H9 (cell line): ENCODE measurements at regions not wholly inside any gene's neighbourhood (a gene's known extent, or its start where the extent isn't known, plus 50 kb on each side); places are given as distances from the start of the nearest gene placed in this dataset.

Experiments
- DNase-seq: peaks from one replicate; pipeline ENCODE4 v3.0.0-alpha.2; 2017
- H2AFZ ChIP-seq: one replicate; pipeline ENCODE4 v1.6.1; 2013; ENCODE audit warnings: mild to moderate bottlenecking, low read length, control low read depth, moderate library complexity
- H2AK5ac ChIP-seq: 2 replicates; pipeline ENCODE4 v1.6.1; 2013; ENCODE audit warnings: low read length, control low read depth, mixed read lengths; ENCODE audit not compliant: insufficient read length
- H2BK120ac ChIP-seq: one replicate; pipeline ENCODE4 v1.6.1; 2013; ENCODE audit warnings: low read depth, mild to moderate bottlenecking, low read length, control low read depth, inconsistent platforms; ENCODE audit not compliant: poor library complexity, severe bottlenecking
- H2BK12ac ChIP-seq: 2 replicates; pipeline ENCODE4 v1.6.1; 2013; ENCODE audit warnings: low read length, control low read depth, mixed read lengths, low read depth; ENCODE audit not compliant: insufficient read length
- H2BK15ac ChIP-seq: 2 replicates; pipeline ENCODE4 v1.6.1; 2013; ENCODE audit warnings: low read depth, low read length, control low read depth
- H2BK20ac ChIP-seq: one replicate; pipeline ENCODE4 v1.6.1; 2013; ENCODE audit warnings: low read depth, mild to moderate bottlenecking, low read length, control low read depth, inconsistent platforms; ENCODE audit not compliant: poor library complexity, severe bottlenecking
- H2BK5ac ChIP-seq: 2 replicates; pipeline ENCODE4 v1.6.1; 2013; ENCODE audit warnings: low read length, control low read depth, mixed read lengths; ENCODE audit not compliant: insufficient read length
- H3K14ac ChIP-seq: 2 replicates; pipeline ENCODE4 v1.6.1; 2013; ENCODE audit warnings: low read length, control low read depth; ENCODE audit not compliant: insufficient read depth
- H3K18ac ChIP-seq: 2 replicates; pipeline ENCODE4 v1.6.1; 2013; ENCODE audit warnings: low read depth, mild to moderate bottlenecking, mixed read lengths, low read length, control low read depth; ENCODE audit not compliant: insufficient read length
- H3K23ac ChIP-seq: 2 replicates; pipeline ENCODE4 v1.6.1; 2013; ENCODE audit warnings: low read length, control low read depth, mixed read lengths, low read depth; ENCODE audit not compliant: insufficient read length
- H3K23me2 ChIP-seq: 2 replicates; pipeline ENCODE4 v1.6.1; 2013; ENCODE audit warnings: low read depth, mild to moderate bottlenecking, mixed read lengths, low read length, control low read depth; ENCODE audit not compliant: insufficient read length, poor library complexity, severe bottlenecking
- H3K27ac ChIP-seq: 2 replicates; pipeline ENCODE4 v1.5.1; 2013; ENCODE audit warnings: low read length, control low read depth, mixed read lengths, low read depth; ENCODE audit not compliant: insufficient read length
- H3K27me3 ChIP-seq: 2 replicates; pipeline ENCODE4 v1.6.1; 2013; ENCODE audit warnings: low read length, control low read depth, inconsistent platforms; ENCODE audit not compliant: insufficient read depth
- H3K4ac ChIP-seq: 2 replicates; pipeline ENCODE4 v1.6.1; 2013; ENCODE audit warnings: low read depth, mild to moderate bottlenecking, control low read depth, inconsistent platforms, low read length, moderate library complexity
- H3K4me1 ChIP-seq: 2 replicates; pipeline ENCODE4 v1.6.1; 2013; ENCODE audit warnings: low read length, control low read depth, inconsistent platforms; ENCODE audit not compliant: insufficient read depth
- H3K4me2 ChIP-seq: 2 replicates; pipeline ENCODE4 v1.6.1; 2013; ENCODE audit warnings: low read length, control low read depth, mixed read lengths; ENCODE audit not compliant: insufficient read length, insufficient read depth
- H3K56ac ChIP-seq: 2 replicates; pipeline ENCODE4 v1.6.1; 2013; ENCODE audit warnings: low read depth, mild to moderate bottlenecking, mixed read lengths, low read length, control low read depth; ENCODE audit not compliant: insufficient read length
- H3K79me1 ChIP-seq: 2 replicates; pipeline ENCODE4 v1.6.1; 2013; ENCODE audit warnings: low read depth, mild to moderate bottlenecking, moderate library complexity, low read length, control low read depth, inconsistent platforms; ENCODE audit not compliant: insufficient read depth, poor library complexity, severe bottlenecking
- H3K79me2 ChIP-seq: 2 replicates; pipeline ENCODE4 v1.6.1; 2013; ENCODE audit warnings: low read length, control low read depth, inconsistent platforms; ENCODE audit not compliant: insufficient read depth
- H3K9ac ChIP-seq: 2 replicates; pipeline ENCODE4 v1.6.1; 2013; ENCODE audit warnings: low read length, control low read depth, mixed read lengths; ENCODE audit not compliant: insufficient read length; ENCODE audit errors: extremely low read depth
- H3K9me3 ChIP-seq: one replicate; pipeline ENCODE4 v1.6.1; 2013; ENCODE audit warnings: low read depth, low read length, inconsistent platforms; ENCODE audit not compliant: control insufficient read depth
- H3T11ph ChIP-seq: one replicate; pipeline ENCODE4 v1.6.1; 2013; ENCODE audit warnings: mild to moderate bottlenecking, low read length, control low read depth, inconsistent platforms
- H4K20me1 ChIP-seq: one replicate; pipeline ENCODE4 v1.6.1; 2013; ENCODE audit not compliant: control insufficient read depth, insufficient read length, insufficient read depth
- H4K5ac ChIP-seq: 2 replicates; pipeline ENCODE4 v1.6.1; 2013; ENCODE audit warnings: low read depth, mild to moderate bottlenecking, mixed read lengths, low read length, control low read depth; ENCODE audit not compliant: insufficient read length
- H4K8ac ChIP-seq: replicated peaks from 2 replicates; pipeline ENCODE4 v1.6.1; 2013; ENCODE audit warnings: low read length, control low read depth, mixed read lengths, low read depth; ENCODE audit not compliant: insufficient read length
- H4K91ac ChIP-seq: 2 replicates; pipeline ENCODE4 v1.6.1; 2013; ENCODE audit warnings: low read depth, mild to moderate bottlenecking, moderate library complexity, mixed read lengths, low read length, control low read depth; ENCODE audit not compliant: insufficient read length
- H3K27ac Mint-ChIP-seq, 3 experiments: 2 replicates in 2 of 3; 3 replicates in 1 of 3; pipeline ENCODE4 v1.8.0; 2020 to 2021; ENCODE audit warnings: mixed read lengths in 3 of 3, mild to moderate bottlenecking in 1 of 3, moderate library complexity in 1 of 3
- H3K27me3 Mint-ChIP-seq: 2 replicates; pipeline ENCODE4 v1.8.0; 2021; ENCODE audit warnings: low read depth, mild to moderate bottlenecking, moderate library complexity, mixed read lengths
- H3K36me3 Mint-ChIP-seq, 3 experiments: 2 replicates in 2 of 3; 3 replicates in 1 of 3; pipeline ENCODE4 v1.8.0; 2020 to 2021; ENCODE audit warnings: low read depth in 3 of 3, mixed read lengths in 3 of 3; ENCODE audit not compliant: insufficient read depth in 1 of 3
- H3K4me1 Mint-ChIP-seq, 2 experiments: 2 replicates each; pipeline ENCODE4 v1.8.0; 2020; ENCODE audit warnings: mixed read lengths in 2 of 2
- H3K4me3 Mint-ChIP-seq, 2 experiments: 2 replicates in 1 of 2; 3 replicates in 1 of 2; pipeline ENCODE4 v1.8.0; 2020 to 2021; ENCODE audit warnings: mild to moderate bottlenecking in 2 of 2, mixed read lengths in 2 of 2, moderate library complexity in 1 of 2
- H3K9me3 Mint-ChIP-seq, 2 experiments: 2 replicates in 1 of 2; 3 replicates in 1 of 2; pipeline ENCODE4 v1.8.0; 2020; ENCODE audit warnings: mild to moderate bottlenecking in 2 of 2, mixed read lengths in 2 of 2, moderate library complexity in 1 of 2
- CTCF ChIP-seq: fragments of 200-600 bp; sonication (generic); conservative IDR thresholded peaks from 3 replicates; pipeline ENCODE4 v1.8.0; 2021; ENCODE audit warnings: antibody characterized with exemption, mild to moderate bottlenecking
- WGBS: extraction: QIAGEN DNeasy Blood & Tissue Kit; methylation state at CpG from one replicate; pipeline ENCODE4 v1.1.7; 2013; ENCODE audit warnings: missing lambda C conversion rate, low lambda C conversion rate, mixed read lengths; ENCODE audit not compliant: insufficient read length; ENCODE audit errors: extremely low coverage; 5-methylcytosine and 5-hydroxymethylcytosine counted together

DNA sequence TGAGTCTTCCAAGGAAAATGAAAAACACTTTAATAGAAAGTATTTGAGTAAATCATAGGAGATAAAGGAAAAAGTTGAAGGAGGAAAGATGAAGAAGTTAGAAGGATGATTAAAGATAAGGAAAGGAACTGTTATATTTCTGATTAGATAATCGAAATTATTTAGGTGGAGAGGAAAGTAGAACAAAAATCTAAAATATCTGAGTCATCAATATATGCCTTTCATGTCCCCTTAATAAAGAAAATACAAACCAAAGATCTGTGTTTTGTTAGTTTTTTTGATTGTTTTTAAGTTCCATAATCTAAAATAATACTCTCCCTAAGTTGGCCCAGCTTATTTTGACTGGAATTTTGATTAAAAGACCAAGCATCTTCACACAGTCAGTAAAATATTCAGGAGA is 412.9 kb upstream of the DDX18 start:
- WGBS: 100% methylated on average over 1 of the region's 1 CpG
- no peak overlapping the region for H3K27ac Mint-ChIP-seq
- no peaks in the 10 kb centered on the region for H3K4me1 ChIP-seq

More for the DNA sequence above, 412.9 kb upstream of the DDX18 start:
- H3K4me3 Mint-ChIP-seq: no peak overlapping the region
- Histone ChIP-seq H2AK5ac (no peak overlapping the region), H4K91ac (no peak overlapping the region), H2BK12ac (no peak overlapping the region), H3K18ac (no peak overlapping the region), H3K9ac (no peak overlapping the region), H4K20me1 (no peaks in the 10 kb centered on the region), H3K9me3 (no peaks in the 10 kb centered on the region), H3K27ac (no peak overlapping the region), H3K14ac (no peak overlapping the region), H3K23ac (no peak overlapping the region), H2BK5ac (no peak overlapping the region), H3K27me3 (no peaks in the 10 kb centered on the region), H3K4ac (no peak overlapping the region), H3K4me2 (no peak overlapping the region), H4K8ac (no peak overlapping the region), H2BK15ac (no peak overlapping the region), H3K79me1 (no peaks in the 10 kb centered on the region), H3K56ac (no peak overlapping the region), H2BK120ac (no peak overlapping the region), H2BK20ac (no peak overlapping the region), H3T11ph (no peak overlapping the region), H4K5ac (no peak overlapping the region), H2AFZ (no peak overlapping the region), H3K23me2 (no peaks in the 10 kb centered on the region), H3K79me2 (no peaks in the 10 kb centered on the region)
- no peak for DNase-seq
- no peaks in the 10 kb centered on the region for H3K9me3 Mint-ChIP-seq
- H3K27me3 Mint-ChIP-seq: no peaks in the 10 kb centered on the region
- TF ChIP-seq CTCF: no peak
- no peaks in the 10 kb centered on the region; a peak in 1 of 7 replicates for H3K36me3 Mint-ChIP-seq
- H3K4me1 Mint-ChIP-seq: no peaks in the 10 kb centered on the region
